Prostate gland (tissue), 2 donors: ENCODE measurements at regions not wholly inside any gene's neighbourhood (a gene's known extent, or its start where the extent isn't known, plus 50 kb on each side); places are given as distances from the start of the nearest gene placed in this dataset.

Experiments
- CTCF ChIP-seq, 4 experiments: fragments of 200-600 bp in 2 of 4; fragments of 450-650 bp in 2 of 4; sonication (generic) in 2 of 4; IDR thresholded peaks; 1 replicate in 3 of 4; 2 replicates in 1 of 4; pipeline ENCODE4 v1.5.1; 2016 to 2019; ENCODE audit warnings: antibody characterized with exemption in 4 of 4, mild to moderate bottlenecking in 2 of 4, moderate library complexity in 2 of 4
- POLR2A ChIP-seq: fragments of 450-650 bp; IDR thresholded peaks from one replicate; pipeline ENCODE4 v1.6.1; 2016; ENCODE audit warnings: antibody characterized with exemption, mild to moderate bottlenecking
- POLR2AphosphoS5 ChIP-seq: sonication (generic); formaldehyde crosslinking; IDR thresholded peaks from one replicate; pipeline ENCODE4 v1.6.1; 2017; ENCODE audit warnings: antibody characterized with exemption

GRCh38 chr4:94006932-94007331 is 178.4 kb downstream of the ATOH1 start:
- TF ChIP-seq CTCF (IDR thresholded peaks at IDR 0.05) (no peak), POLR2A (no peak), POLR2AphosphoS5 (no peak)
